Osteocyte (in vitro differentiated cells): ENCODE measurements at regions not wholly inside any gene's neighbourhood (a gene's known extent, or its start where the extent isn't known, plus 50 kb on each side); places are given as distances from the start of the nearest gene placed in this dataset.
"Not testable (repeated sequence)": the region's sequence is repeated elsewhere in the genome, so short reads cannot be mapped to it uniquely, and the experiment has no call there.

Experiments used
- DNase-seq: peaks from one replicate; pipeline ENCODE4 v3.0.0; 2021; ENCODE audit warnings: mixed read lengths; ENCODE audit not compliant: unreplicated experiment; ENCODE audit errors: extremely low spot score
- H3K27ac Mint-ChIP-seq: one replicate; pipeline ENCODE4 v1.8.0; 2021; ENCODE audit warnings: mild to moderate bottlenecking, mixed read lengths; ENCODE audit not compliant: unreplicated experiment
- H3K27me3 Mint-ChIP-seq: one replicate; pipeline ENCODE4 v1.8.0; 2021; ENCODE audit warnings: mixed read lengths; ENCODE audit not compliant: unreplicated experiment
- H3K36me3 Mint-ChIP-seq: one replicate; pipeline ENCODE4 v1.8.0; 2021; ENCODE audit warnings: mixed read lengths; ENCODE audit not compliant: unreplicated experiment
- H3K4me1 Mint-ChIP-seq: one replicate; pipeline ENCODE4 v1.8.0; 2021; ENCODE audit warnings: mixed read lengths; ENCODE audit not compliant: unreplicated experiment
- H3K4me3 Mint-ChIP-seq: one replicate; pipeline ENCODE4 v1.8.0; 2021; ENCODE audit warnings: mild to moderate bottlenecking, moderate library complexity, mixed read lengths; ENCODE audit not compliant: unreplicated experiment
- H3K9me3 Mint-ChIP-seq: one replicate; pipeline ENCODE4 v1.8.0; 2021; ENCODE audit warnings: mixed read lengths; ENCODE audit not compliant: unreplicated experiment
- CTCF ChIP-seq: fragments of 200-600 bp; sonication (generic); IDR thresholded peaks from 2 replicates; pipeline ENCODE4 v1.5.0; 2021; ENCODE audit warnings: antibody characterized with exemption, mild to moderate bottlenecking, moderate library complexity

DNA sequence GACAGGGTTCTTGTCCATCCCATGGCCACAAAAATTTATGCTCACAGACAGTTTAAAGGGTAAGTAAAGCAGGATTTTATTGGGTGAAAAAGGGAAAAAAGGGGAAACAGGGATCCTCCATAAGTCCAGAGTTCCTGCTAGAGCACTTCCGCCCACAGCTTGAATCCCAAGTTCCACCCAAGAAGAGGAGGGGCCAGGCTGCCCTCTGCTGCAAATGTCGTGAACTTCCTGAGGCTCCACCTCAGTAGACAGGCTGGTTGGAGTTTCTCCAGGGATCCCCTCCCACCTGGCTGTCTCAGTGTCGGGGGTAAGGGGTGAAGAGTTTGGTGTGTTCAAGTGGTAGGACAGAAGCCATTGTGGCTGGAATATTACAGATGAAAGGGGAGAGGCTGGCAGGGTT is 275.0 kb upstream of the SGCD start:
- Mint-ChIP-seq H3K4me3 (no peak overlapping the region), H3K27ac (no peak overlapping the region), H3K9me3 (no peaks in the 10 kb centered on the region), H3K4me1 (no peaks in the 10 kb centered on the region), H3K36me3 (no peaks in the 10 kb centered on the region), H3K27me3 (no peaks in the 10 kb centered on the region)
- DNase-seq, result no peak
- no peak for TF ChIP-seq CTCF

GRCh38 chr5:156052656-156053055 is 274.3 kb upstream of the SGCD start:
- Mint-ChIP-seq H3K27me3 (no peaks in the 10 kb centered on the region), H3K36me3 (no peaks in the 10 kb centered on the region), H3K27ac (no peak overlapping the region), H3K9me3 (no peaks in the 10 kb centered on the region), H3K4me3 (no peak overlapping the region), H3K4me1 (no peaks in the 10 kb centered on the region)
- TF ChIP-seq CTCF, result no peak
- no peak for DNase-seq

GRCh38 chr5:156053056-156053455 is 273.9 kb upstream of the SGCD start:
- Mint-ChIP-seq H3K4me1 (no peaks in the 10 kb centered on the region), H3K27me3 (no peaks in the 10 kb centered on the region), H3K27ac (no peak overlapping the region), H3K36me3 (no peaks in the 10 kb centered on the region), H3K4me3 (no peak overlapping the region), H3K9me3 (no peaks in the 10 kb centered on the region)
- no peak for DNase-seq
- no peak for TF ChIP-seq CTCF

GRCh38 chr5:156076912-156077311 is 250.1 kb upstream of the SGCD start:
- Mint-ChIP-seq H3K4me1 (no peaks in the 10 kb centered on the region), H3K4me3 (no peak overlapping the region), H3K27me3 (no peaks in the 10 kb centered on the region)

DNA sequence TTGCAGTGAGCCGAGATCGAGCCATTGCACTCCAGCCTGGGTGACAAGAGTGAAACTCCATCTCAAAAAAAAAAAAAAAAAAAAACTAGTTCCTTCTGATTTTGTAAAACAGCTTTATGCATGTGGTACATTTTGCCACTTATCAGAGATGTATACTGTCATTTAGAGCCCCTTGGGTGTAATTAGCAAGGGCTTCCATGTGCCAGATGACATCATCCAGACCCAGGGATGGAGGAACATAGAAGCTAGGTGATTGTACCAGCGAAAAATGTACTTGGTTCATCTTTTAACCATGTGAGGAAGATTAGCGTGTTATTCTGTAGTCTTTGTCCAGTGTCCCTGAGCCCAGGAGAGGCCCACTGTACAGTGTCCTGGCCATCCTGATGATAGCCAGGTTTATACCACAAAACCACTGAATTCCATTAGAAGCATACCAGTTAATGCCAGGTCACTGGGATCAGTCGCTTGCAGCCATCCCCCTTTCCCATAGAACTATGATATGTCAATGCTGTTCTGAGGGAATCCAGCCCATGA is 239.3 kb upstream of the SGCD start:
- DNase-seq, result no peak
- no peaks in the 10 kb centered on the region for H3K36me3 Mint-ChIP-seq
- H3K4me1 Mint-ChIP-seq, result no peaks in the 10 kb centered on the region
- TF ChIP-seq CTCF, result no peak
- no peak overlapping the region for H3K27ac Mint-ChIP-seq
- no peak overlapping the region for H3K4me3 Mint-ChIP-seq
- no peaks in the 10 kb centered on the region for H3K27me3 Mint-ChIP-seq
- peaks cover 18% of the 10 kb centered on the region for H3K9me3 Mint-ChIP-seq

More at GRCh38 chr5:156076912-156077311, 250.1 kb upstream of the SGCD start:
- Mint-ChIP-seq H3K36me3 (no peaks in the 10 kb centered on the region), H3K27ac (no peak overlapping the region), H3K9me3 (peaks cover 17% of the 10 kb centered on the region)
- DNase-seq, result no peak
- TF ChIP-seq CTCF, result no peak

GRCh38 chr5:156089955-156090940 is 236.7 kb upstream of the SGCD start:
- DNase-seq, H3K36me3 Mint-ChIP-seq, H3K27ac Mint-ChIP-seq, H3K27me3 Mint-ChIP-seq, H3K4me1 Mint-ChIP-seq, H3K4me3 Mint-ChIP-seq: not testable (repeated sequence)
- H3K9me3 Mint-ChIP-seq, result peaks cover 18% of the 10 kb centered on the region
